GM13977 (cell line): ENCODE measurements at regions not wholly inside any gene's neighbourhood (a gene's known extent, or its start where the extent isn't known, plus 50 kb on each side); places are given as distances from the start of the nearest gene placed in this dataset.
"Not testable (repeated sequence)": the region's sequence is repeated elsewhere in the genome, so short reads cannot be mapped to it uniquely, and the experiment has no call there.

Experiments used
- DNase-seq: peaks from one replicate; pipeline ENCODE4 v3.0.0; 2012; ENCODE audit warnings: low spot score
- in situ Hi-C: fragments of 300-500 bp; cut with MboI; formaldehyde crosslinking; loops from one replicate; pipeline ENCODE4 v1.12.0; 2022; ENCODE audit warnings: low sequenced_read_pairs, low pct_unique_long_range_greater_than_20kb, mixed read lengths, inconsistent platforms; ENCODE audit not compliant: unreplicated experiment
- TF ChIP-seq, protein P1 (sequence below): IDR thresholded peaks from 2 replicates; pipeline ENCODE4 v1.5.1; 2012; ENCODE audit warnings: mild to moderate bottlenecking, control low read depth; ENCODE audit not compliant: insufficient read depth; ENCODE audit errors: extremely low read depth, missing control alignments

DNA sequence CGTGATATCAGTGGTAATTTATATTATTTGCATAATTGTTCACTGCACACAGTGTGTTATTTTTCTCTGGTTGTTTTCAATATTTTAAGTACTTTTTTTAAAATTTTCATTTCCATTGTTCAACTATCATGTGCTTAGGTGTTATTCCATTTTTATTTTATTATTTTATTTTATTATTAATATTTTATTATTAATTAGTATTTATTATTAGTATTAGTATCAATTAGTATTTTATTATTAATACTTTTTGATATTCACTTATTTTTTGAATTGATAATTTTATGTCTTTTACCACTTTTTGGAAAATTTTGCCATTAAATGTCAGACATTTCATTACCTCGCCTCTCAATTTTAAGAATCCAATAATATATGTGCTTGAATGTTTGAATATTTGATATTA lies 593.8 kb upstream of the GRM3 start:
- no peak for DNase-seq
- TF ChIP-seq, protein P1, sequence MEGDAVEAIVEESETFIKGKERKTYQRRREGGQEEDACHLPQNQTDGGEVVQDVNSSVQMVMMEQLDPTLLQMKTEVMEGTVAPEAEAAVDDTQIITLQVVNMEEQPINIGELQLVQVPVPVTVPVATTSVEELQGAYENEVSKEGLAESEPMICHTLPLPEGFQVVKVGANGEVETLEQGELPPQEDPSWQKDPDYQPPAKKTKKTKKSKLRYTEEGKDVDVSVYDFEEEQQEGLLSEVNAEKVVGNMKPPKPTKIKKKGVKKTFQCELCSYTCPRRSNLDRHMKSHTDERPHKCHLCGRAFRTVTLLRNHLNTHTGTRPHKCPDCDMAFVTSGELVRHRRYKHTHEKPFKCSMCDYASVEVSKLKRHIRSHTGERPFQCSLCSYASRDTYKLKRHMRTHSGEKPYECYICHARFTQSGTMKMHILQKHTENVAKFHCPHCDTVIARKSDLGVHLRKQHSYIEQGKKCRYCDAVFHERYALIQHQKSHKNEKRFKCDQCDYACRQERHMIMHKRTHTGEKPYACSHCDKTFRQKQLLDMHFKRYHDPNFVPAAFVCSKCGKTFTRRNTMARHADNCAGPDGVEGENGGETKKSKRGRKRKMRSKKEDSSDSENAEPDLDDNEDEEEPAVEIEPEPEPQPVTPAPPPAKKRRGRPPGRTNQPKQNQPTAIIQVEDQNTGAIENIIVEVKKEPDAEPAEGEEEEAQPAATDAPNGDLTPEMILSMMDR, result no peak
- in situ Hi-C loops, result no loop called here

DNA sequence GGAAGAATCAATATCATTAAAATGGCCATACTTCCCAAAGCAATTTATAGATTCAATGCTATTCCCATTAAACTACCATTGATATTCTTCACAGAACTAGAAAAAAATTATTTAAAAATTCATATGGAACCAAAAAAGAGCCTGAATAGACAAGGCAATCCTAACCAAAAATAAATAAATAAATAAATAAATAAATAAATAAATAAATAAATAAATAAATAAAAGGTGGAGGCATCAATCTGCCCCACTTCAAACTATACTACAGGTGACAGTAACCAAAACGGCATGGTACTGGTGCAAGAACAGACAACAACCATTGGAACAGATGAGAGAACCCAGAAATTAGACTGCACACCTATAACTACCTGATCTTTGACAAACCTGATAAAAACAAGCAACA lies 598.5 kb upstream of the GRM3 start:
- DNase-seq, in situ Hi-C loops: not testable (repeated sequence)

DNA sequence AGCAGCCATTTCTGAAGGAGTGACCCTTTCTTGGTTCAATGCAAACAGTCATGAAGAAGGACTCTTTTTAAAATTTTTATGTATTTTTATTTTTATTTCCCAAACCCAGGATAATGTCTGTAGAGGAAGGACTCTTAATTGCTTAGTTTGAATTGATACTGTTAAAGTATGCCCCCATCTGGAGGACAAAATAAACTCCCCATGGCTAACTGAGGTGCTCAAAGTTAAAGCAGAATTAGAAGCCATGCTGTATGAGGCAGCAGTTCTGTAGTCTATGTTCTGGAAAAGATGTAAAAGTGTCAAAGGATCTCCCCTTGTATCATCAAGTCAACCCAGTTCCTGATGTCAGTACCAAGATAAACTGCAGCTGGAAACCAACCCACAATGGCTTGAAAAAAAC lies 617.9 kb upstream of the GRM3 start:
- DNase-seq, result no peak

DNA sequence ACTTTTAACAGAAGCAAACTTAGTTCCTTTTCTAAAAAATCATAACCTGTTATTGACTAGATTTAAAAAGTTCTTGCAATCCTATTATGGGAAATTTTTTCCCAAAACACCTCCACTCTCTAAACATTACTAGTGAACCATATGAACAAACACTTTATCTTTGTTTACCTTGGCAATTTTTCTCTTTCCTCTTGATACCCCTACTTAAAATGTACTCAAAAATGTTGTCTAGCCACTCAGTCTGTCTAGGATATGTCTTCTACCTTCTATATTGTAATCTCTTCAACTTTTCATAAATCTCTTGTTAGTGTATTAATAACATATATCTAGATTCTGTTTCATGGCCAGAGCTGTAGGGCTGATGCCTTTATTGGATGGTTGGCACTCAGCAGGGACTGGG lies 630.0 kb upstream of the GRM3 start:
- in situ Hi-C loops, result no loop called here
- no peak for DNase-seq
- TF ChIP-seq, protein P1, result no peak

More for the DNA sequence above, 617.9 kb upstream of the GRM3 start:
- TF ChIP-seq, protein P1, result no peak
- in situ Hi-C loops, result no loop called here

DNA sequence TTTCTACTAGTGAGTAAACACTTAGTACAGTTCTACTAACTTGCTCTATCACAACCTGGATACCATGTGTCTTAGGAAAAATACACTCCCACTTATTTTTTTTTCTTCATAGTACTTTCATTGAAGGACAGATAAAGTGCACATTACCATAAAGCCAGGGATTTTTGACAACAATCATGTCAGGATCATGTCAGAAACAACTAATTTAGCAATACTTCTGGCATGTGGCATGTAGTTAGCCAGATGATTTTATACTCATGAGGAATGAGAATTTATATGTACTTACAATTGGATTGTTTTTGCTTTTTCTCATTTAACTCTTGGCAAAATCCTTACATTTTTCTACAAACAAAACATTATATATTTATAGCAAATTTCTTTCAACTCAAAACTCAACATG lies 630.7 kb upstream of the GRM3 start:
- TF ChIP-seq, protein P1, result no peak
- in situ Hi-C loops, result no loop called here
- DNase-seq, result no peak

DNA sequence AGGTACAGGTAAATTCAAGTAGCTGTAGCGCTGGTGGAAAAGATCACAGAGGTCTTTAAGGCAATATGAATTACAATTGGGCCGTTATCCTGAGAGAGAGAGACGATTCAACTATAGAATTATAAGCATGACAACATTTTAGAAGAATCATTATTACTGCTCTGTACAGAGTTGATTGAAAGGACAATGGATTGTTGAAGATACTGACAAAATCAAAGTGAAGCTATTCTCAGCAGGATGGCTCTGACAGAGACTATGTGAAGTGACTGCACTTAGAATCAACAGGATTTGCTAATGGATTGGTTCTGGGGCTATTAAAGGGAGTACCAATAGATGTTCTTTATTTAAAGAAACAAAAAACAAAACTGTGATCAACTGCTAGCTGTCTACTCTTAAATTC lies 634.8 kb upstream of the GRM3 start:
- no peak for DNase-seq
- TF ChIP-seq, protein P1, result no peak
- in situ Hi-C loops, result no loop called here

DNA sequence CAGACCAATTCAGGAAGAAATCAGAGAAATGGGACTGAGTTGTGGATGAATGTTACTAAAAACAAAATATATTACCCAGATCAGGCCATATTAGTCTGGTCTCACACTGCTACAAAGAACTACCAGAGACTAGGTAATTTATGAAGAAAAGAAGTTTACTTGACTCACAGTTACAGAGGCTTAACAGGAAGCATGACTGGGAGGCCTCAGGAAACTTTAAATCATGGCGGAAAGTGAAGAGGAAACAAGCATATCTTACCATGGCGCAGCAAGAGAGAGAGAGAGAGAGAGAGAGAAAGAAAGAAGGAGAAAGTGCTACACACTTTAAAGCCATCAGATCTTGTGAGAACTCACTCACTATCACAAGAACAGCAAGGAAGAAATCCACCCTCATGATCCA lies 636.8 kb upstream of the GRM3 start:
- TF ChIP-seq, protein P1, result no peak
- no peak for DNase-seq
- in situ Hi-C loops, result no loop called here
